ENCODE measurements at regions not wholly inside any gene's neighbourhood (a gene's known extent, or its start where the extent isn't known, plus 50 kb on each side); places are given as distances from the start of the nearest gene placed in this dataset.

GRCh38 chr5:156096259-156096658 is 230.7 kb upstream of the SGCD start:
- TF ChIP-seq CTCF (IDR thresholded peaks at IDR 0.05), result no peak
- TF ChIP-seq POLR2A (IDR thresholded peaks at IDR 0.05), result no peak
- no peak for TF ChIP-seq EP300 (IDR thresholded peaks at IDR 0.05)
